ENCODE measurements at regions not wholly inside any gene's neighbourhood (a gene's known extent, or its start where the extent isn't known, plus 50 kb on each side); places are given as distances from the start of the nearest gene placed in this dataset.

DNA sequence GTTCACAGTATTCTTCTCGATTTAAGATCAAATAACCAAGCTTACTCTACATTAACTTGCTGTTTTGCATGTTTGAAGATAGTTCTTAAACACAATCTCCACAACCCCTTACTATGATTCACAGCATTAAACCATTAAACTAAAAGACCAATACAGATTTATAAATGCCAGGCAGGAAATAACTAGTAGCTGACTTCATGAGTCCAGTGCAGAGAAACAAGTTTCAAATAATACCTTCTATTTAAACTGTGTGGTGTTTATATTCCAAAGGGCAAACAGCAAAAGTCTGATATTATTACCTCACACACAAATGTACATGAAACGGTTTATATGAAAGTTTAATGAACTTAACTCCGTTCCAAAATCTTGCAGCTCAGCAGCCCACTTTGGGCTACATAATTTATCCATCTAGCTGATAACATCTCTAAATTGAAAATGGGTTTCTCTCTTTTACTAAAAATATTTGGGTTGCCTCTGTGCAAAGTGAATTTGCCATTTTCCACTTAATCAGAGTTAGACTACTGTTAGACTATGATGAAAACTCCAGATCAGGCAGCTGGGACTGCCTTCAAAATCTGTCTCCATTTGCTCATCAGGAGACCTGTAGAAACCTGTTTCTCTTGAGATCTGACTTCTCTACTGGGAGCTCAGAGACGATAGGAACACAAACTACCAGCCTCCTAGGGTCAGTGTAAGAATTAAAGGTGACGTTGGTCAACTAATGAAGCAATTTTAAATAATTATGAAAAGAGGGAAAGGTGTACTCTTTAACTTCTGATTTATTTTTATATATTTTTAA is 287.3 kb downstream of the FZD1 start:
- no peak for DNase-seq (ENCODE audit: extremely low spot score)
- Histone ChIP-seq H3K36me3 (ENCODE audit: insufficient read depth) (no peaks in the 10 kb centered on the region), H3K4me3 (ENCODE audit: low read depth, low read length) (no peak overlapping the region), H3K27ac (ENCODE audit: low read depth) (no peak overlapping the region), H3K4me1 (ENCODE audit: insufficient read depth) (no peaks in the 10 kb centered on the region)
- WGBS = 61% methylated on average over 5 of the region's 5 CpGs

DNA sequence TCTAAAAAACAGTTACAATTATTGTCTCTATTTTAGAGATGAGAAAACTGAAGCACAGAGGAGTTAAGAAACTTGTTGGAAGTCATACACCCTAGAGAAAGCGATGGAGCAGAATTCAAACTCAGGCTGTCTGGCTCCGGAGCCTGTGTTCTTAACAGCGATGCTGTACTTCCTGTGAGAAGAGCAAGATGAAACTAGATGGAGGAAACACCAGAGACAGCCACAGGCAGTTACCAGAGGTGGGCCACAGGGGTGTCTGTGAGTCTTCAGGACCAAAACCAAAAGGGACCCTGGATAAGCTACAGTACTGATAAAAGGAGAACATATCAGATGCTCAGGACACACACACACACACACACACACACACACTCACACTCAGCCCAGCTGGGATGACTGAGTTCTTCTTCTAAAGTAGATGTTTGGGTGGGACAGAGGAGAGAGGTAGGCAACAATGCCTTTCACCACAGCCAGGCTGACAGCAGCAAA is 289.2 kb downstream of the FZD1 start:
- no peak for DNase-seq (ENCODE audit: extremely low spot score)
- Histone ChIP-seq H3K4me1 (ENCODE audit: insufficient read depth) (no peaks in the 10 kb centered on the region), H3K27ac (ENCODE audit: low read depth) (no peak overlapping the region), H3K36me3 (ENCODE audit: insufficient read depth) (no peaks in the 10 kb centered on the region), H3K4me3 (ENCODE audit: low read depth, low read length) (no peak overlapping the region)
- WGBS = 92% methylated on average over 3 of the region's 3 CpGs

GRCh38 chr7:91554883-91555282 is 290.6 kb downstream of the FZD1 start:
- Histone ChIP-seq H3K4me1 (ENCODE audit: insufficient read depth) (no peaks in the 10 kb centered on the region), H3K36me3 (ENCODE audit: insufficient read depth) (no peaks in the 10 kb centered on the region), H3K4me3 (ENCODE audit: low read depth, low read length) (no peak overlapping the region), H3K27ac (ENCODE audit: low read depth) (no peak overlapping the region)
- WGBS = 81% methylated on average over 6 of the region's 6 CpGs
- no peak for DNase-seq (ENCODE audit: extremely low spot score)

DNA sequence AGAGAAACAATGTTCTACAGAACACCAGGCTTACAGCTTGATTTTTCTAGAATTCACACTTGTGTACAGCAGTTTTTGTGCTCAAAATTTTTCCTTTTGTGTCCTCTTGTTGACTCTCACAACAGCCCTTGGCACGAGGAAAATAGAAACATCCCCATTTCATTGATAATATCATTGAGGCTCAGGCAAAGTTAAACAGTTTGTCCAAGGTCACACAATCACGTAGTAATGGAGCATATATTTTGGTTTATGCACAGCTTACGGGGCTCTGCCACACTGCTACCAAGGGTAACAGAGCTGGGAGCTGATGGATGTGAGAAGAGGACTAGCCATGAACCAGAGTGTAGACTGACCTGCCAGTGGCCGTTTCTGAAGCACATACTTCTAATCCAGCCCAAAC is 292.0 kb downstream of the FZD1 start:
- Histone ChIP-seq H3K27ac (ENCODE audit: low read depth) (no peak overlapping the region), H3K4me1 (ENCODE audit: insufficient read depth) (no peaks in the 10 kb centered on the region), H3K4me3 (ENCODE audit: low read depth, low read length) (no peak overlapping the region), H3K36me3 (ENCODE audit: insufficient read depth) (no peaks in the 10 kb centered on the region)
- DNase-seq (ENCODE audit: extremely low spot score) = no peak
- 90% methylated on average over 4 of the region's 4 CpGs for WGBS

DNA sequence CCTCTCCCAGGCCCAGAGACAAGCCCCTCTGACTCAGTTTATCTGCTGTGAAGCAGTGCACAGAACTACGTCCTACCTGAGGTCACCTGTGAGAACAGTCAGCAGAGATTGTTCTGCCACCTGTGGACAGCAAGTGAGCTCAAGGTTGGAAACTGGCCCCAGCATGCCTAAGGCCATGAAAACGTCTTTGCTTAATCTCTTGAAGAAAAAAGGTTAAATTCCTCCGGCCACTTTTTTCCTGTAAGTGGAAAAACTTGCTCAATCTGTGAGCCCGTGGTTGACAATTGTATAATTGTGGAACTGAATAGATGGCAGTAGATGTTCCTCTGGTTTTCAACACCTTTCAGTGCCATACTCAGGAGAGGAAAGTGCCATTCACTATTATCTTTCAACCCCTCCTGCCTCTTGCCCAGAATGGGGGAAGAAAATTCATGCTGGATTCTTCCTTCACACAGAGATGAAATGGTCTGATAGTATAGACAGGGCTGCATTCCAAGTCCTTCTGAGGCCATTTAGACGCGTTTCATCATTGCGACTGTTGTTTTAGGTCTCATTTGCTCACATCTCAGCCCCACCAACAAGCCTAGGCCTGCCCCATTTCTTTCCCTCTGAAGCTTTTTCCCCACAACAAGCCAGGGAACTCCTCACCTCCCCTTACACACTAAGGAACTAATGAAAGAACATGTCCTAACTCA is 292.9 kb downstream of the FZD1 start:
- H3K27ac ChIP-seq (ENCODE audit: low read depth) = no peak overlapping the region
- peak; percentile 50 for DNase-seq (ENCODE audit: extremely low spot score)

DNA sequence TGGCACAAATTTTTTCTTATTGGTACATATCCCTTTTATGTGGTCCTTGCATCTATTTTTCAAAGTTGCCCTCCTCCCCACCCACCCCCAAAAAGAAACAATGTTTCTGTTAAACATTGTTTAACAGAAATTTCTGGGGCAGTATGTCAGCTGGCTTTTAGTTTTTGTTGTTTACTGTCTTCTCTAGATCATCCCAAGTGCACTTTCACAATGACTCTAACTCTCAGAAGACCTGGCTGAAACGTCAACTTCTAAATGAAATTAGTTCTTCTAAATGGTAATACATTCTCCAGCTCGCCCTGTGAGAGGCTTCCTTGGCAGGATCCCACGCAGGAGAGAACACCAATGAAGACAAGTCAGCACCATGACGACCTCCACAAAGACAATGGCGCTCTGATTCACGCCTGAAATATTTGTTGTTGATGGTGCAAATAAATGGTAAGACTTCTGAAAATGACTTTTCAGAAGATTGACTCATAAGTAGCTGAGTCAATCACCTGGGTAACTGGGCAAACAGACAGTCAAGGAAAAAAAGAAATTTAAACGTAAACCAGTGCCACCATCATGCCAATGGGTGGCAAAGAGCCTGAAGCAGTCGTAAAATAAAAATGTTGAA is 293.7 kb downstream of the FZD1 start:
- H3K36me3 ChIP-seq (ENCODE audit: insufficient read depth) = no peaks in the 10 kb centered on the region
- no peaks in the 10 kb centered on the region for H3K4me1 ChIP-seq (ENCODE audit: insufficient read depth)
- H3K27ac ChIP-seq (ENCODE audit: low read depth) = no peak overlapping the region
- H3K4me3 ChIP-seq (ENCODE audit: low read depth, low read length) = no peak overlapping the region
- no peak for DNase-seq (ENCODE audit: extremely low spot score)
- 81% methylated on average over 8 of the region's 8 CpGs for WGBS

More for the DNA sequence above, 292.9 kb downstream of the FZD1 start:
- no peaks in the 10 kb centered on the region for H3K36me3 ChIP-seq (ENCODE audit: insufficient read depth)
- 78% methylated on average over 7 of the region's 7 CpGs for WGBS
- H3K4me3 ChIP-seq (ENCODE audit: low read depth, low read length) = no peak overlapping the region
- H3K4me1 ChIP-seq (ENCODE audit: insufficient read depth) = no peaks in the 10 kb centered on the region

- Histone ChIP-seq H3K4me1 (ENCODE audit: insufficient read depth) (no peaks in the 10 kb centered on the region), H3K4me3 (ENCODE audit: low read depth, low read length) (no peak overlapping the region), H3K27ac (ENCODE audit: low read depth) (no peak overlapping the region), H3K36me3 (ENCODE audit: insufficient read depth) (no peaks in the 10 kb centered on the region)
- 95% methylated on average over 2 of the region's 2 CpGs for WGBS
- no peak for DNase-seq (ENCODE audit: extremely low spot score)
Measured at GRCh38 chr7:91559947-91560346, 295.7 kb downstream of the FZD1 start.

DNA sequence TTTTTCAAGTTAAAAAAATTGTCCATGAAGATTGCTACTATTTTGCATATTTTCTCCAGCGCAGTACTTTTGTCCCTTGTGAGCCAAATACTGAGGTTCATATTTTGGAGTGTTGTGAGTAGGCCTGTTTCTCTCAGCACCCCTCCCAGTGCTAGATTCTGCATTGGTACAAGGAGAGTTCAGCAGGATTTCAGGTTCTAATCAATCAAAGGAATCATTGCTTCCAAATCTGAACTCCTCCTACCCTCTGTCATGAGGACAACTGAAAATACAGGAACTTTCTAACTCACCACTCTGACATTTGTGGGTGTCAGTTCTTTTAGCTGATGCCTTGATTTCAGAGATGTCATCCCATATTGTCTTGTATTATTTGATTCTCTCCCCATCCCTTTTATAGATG is 299.9 kb downstream of the FZD1 start:
- Histone ChIP-seq H3K27ac (ENCODE audit: low read depth) (no peak overlapping the region), H3K36me3 (ENCODE audit: insufficient read depth) (no peaks in the 10 kb centered on the region), H3K4me3 (ENCODE audit: low read depth, low read length) (no peak overlapping the region), H3K4me1 (ENCODE audit: insufficient read depth) (no peaks in the 10 kb centered on the region)
- whole genome bisulfite sequencing = 97% methylated on average over 1 of the region's 1 CpG
- DNase-seq (ENCODE audit: extremely low spot score) = no peak

DNA sequence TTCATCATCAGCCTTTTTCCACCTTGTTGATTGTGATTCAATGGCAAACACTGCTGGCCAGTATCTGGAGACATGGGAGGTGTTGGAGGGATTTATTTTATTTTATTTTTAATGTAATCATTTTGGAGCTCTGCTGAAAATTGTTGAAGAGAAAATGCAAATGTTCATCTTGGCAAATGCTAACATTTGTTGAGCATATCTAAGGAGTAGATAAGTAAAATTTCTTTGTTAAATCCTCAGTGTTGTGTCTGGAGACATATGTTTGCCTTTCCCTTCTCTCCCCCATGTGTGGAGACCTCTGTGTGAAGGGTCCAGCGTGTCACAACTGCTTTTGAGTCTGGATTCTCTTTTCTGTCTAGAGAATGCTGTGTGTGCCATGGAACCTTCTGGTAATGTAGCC is 300.3 kb downstream of the FZD1 start:
- Histone ChIP-seq H3K27ac (ENCODE audit: low read depth) (no peak overlapping the region), H3K4me3 (ENCODE audit: low read depth, low read length) (no peak overlapping the region), H3K36me3 (ENCODE audit: insufficient read depth) (no peaks in the 10 kb centered on the region), H3K4me1 (ENCODE audit: insufficient read depth) (no peaks in the 10 kb centered on the region)
- 80% methylated on average over 1 of the region's 1 CpG for WGBS
- no peak for DNase-seq (ENCODE audit: extremely low spot score)

DNA sequence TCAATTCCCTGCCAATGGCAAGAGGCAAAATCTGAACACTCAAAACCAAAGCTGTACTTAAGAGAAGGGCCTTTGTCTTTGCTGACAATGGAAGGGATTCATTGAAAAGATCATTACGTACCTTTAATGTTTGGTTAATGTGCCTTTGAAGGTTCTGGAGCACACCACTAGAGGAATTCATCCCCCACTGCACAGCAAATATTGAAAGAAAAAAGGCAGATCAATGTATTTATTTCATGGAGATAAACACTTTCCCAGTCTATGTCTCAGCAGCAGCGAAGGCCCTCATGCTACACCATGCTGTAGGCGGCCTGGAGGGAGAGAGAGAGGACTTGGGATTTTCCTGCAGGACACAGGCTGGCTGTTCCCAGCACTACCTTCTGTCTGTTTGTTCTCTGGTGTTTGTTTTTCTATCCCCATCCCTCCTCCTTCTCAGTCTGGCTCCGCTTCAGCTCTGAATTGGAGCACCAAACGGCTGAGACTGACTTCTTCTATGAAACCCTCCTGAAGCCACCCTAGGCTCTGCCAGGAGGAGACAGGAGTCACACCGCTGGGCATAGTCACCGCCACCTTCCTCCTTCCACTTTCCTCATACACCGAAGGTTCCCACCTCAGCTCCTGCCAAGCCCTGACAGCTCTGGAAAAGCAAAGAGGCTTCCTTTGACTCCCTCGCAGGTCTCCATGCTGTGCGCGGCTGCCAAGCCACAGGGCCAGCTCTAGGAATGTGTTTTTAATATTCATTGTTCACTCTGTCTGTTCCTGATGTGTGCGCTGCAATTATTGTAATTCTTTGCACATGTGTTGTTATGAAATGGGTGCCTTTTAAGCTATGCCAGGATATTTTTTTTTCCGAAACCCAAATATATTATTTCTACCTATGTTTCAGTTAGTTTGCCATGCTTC is 301.5 kb downstream of the FZD1 start:
- no peak for DNase-seq (ENCODE audit: extremely low spot score)
- 80% methylated on average over 13 of the region's 13 CpGs for WGBS
- H3K4me3 ChIP-seq (ENCODE audit: low read depth, low read length) = no peak overlapping the region
- no peaks in the 10 kb centered on the region for H3K36me3 ChIP-seq (ENCODE audit: insufficient read depth)
- H3K4me1 ChIP-seq (ENCODE audit: insufficient read depth) = no peaks in the 10 kb centered on the region
- no peak overlapping the region for H3K27ac ChIP-seq (ENCODE audit: low read depth)

DNA sequence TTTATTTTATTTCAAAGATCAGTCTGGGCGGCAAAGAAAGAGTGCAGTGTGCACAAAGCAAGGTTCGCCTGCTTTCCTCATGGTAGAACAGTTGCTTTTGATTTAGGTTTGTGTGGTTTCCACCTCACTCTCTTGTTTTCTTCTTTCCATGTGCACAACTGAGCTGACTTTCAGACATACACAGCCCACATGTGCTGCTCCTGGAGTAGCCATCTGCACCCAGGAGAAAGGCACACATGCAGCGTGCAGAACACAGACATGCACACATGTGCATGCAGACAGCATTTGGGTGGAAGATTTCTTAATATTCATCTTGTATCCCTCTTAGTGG is 302.1 kb downstream of the FZD1 start:
- Histone ChIP-seq H3K4me1 (ENCODE audit: insufficient read depth) (no peaks in the 10 kb centered on the region), H3K27ac (ENCODE audit: low read depth) (no peak overlapping the region), H3K36me3 (ENCODE audit: insufficient read depth) (no peaks in the 10 kb centered on the region), H3K4me3 (ENCODE audit: low read depth, low read length) (no peak overlapping the region)
- DNase-seq (ENCODE audit: extremely low spot score) = no peak
- WGBS = 95% methylated on average over 3 of the region's 3 CpGs

- 67% methylated on average over 7 of the region's 7 CpGs for WGBS
- Histone ChIP-seq H3K4me3 (ENCODE audit: low read depth, low read length) (no peak overlapping the region), H3K36me3 (ENCODE audit: insufficient read depth) (no peaks in the 10 kb centered on the region), H3K27ac (ENCODE audit: low read depth) (no peak overlapping the region), H3K4me1 (ENCODE audit: insufficient read depth) (no peaks in the 10 kb centered on the region)
- no peak for DNase-seq (ENCODE audit: extremely low spot score)
Measured at GRCh38 chr7:91567081-91568012, 303.1 kb downstream of the FZD1 start.
